Glutamatergic neuron (in vitro differentiated cells): ENCODE measurements at regions not wholly inside any gene's neighbourhood (a gene's known extent, or its start where the extent isn't known, plus 50 kb on each side); places are given as distances from the start of the nearest gene placed in this dataset.

Experiments
- DNase-seq: peaks from one replicate; pipeline ENCODE4 v3.0.0; 2022
- H3K27ac Mint-ChIP-seq: one replicate; pipeline ENCODE4 v1.8.0; 2020; ENCODE audit warnings: mild to moderate bottlenecking, mixed read lengths, inconsistent platforms; ENCODE audit not compliant: unreplicated experiment
- H3K27me3 Mint-ChIP-seq: one replicate; pipeline ENCODE4 v1.8.0; 2020; ENCODE audit warnings: mild to moderate bottlenecking, moderate library complexity, mixed read lengths, inconsistent platforms; ENCODE audit not compliant: unreplicated experiment
- H3K36me3 Mint-ChIP-seq: one replicate; pipeline ENCODE4 v1.8.0; 2020; ENCODE audit warnings: mild to moderate bottlenecking, mixed read lengths, inconsistent platforms; ENCODE audit not compliant: unreplicated experiment
- H3K4me1 Mint-ChIP-seq: one replicate; pipeline ENCODE4 v1.8.0; 2020; ENCODE audit warnings: mild to moderate bottlenecking, low read depth, mixed read lengths, inconsistent platforms; ENCODE audit not compliant: unreplicated experiment
- H3K4me3 Mint-ChIP-seq: one replicate; pipeline ENCODE4 v1.8.0; 2020; ENCODE audit warnings: mild to moderate bottlenecking, mixed read lengths, inconsistent platforms; ENCODE audit not compliant: unreplicated experiment
- H3K9me3 Mint-ChIP-seq: one replicate; pipeline ENCODE4 v1.8.0; 2020; ENCODE audit warnings: mild to moderate bottlenecking, moderate library complexity, mixed read lengths, inconsistent platforms; ENCODE audit not compliant: unreplicated experiment
- CTCF ChIP-seq: fragments of 200-600 bp; sonication (generic); IDR thresholded peaks from one replicate; pipeline ENCODE4 v1.5.0; 2021; ENCODE audit not compliant: partially characterized antibody, unreplicated experiment

DNA sequence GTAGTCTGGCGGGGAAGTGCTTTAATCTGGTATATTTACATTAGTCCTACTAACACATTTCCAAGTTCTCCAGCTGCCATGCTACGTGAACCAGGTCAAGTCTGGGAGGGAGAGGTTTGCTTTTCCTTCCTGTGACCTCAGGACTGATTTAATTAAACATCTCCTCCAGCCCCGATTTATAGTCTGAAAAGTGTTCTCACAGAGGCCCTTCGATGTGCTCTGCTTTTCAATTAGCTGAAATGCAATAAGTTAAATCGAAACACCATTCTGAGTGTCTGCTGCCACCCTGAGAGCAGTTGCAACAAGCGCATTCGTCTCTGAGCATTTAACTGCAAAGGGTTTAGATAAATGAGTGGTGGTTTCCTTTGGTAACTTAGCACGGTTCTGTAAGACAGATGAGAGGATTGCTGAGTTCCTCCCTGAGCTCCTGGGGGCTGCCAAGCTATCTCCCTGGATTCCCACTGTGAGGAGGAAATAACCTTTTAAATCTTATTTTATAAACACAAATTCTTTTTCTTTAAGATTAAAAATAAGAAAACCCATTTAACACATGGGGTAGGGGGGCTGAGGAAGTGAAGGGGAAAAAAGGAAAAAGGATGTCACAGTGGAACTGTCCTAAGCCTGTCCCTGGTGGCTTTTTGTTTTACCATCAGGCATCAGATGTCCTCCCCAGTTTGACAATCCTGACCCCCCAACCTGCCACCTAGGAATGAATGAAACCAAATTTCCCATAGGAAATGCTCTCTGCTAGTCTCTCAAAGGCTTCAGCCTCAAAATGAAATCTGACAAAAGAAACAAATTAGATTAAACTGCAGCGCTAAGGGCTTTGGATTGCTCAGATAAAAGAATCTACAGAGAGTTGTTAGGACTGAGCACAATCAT is 56.5 kb upstream of the CREB1 start:
- Mint-ChIP-seq H3K4me1 (peaks cover 67% of the 10 kb centered on the region), H3K36me3 (no peaks in the 10 kb centered on the region), H3K27ac (peak overlapping the region; percentile 95), H3K4me3 (peak overlapping the region; percentile 67), H3K9me3 (peaks cover 34% of the 10 kb centered on the region), H3K27me3 (peaks cover 20% of the 10 kb centered on the region)
- no peak for TF ChIP-seq CTCF
- DNase-seq, result peak; percentile 33

GRCh38 chr2:207473931-207474235 is 55.9 kb upstream of the CREB1 start:
- no peak for DNase-seq
- Mint-ChIP-seq H3K9me3 (peaks cover 34% of the 10 kb centered on the region), H3K4me3 (peak overlapping the region; percentile 67), H3K27me3 (peaks cover 20% of the 10 kb centered on the region), H3K4me1 (peaks cover 65% of the 10 kb centered on the region), H3K27ac (peak overlapping the region; percentile 95), H3K36me3 (no peaks in the 10 kb centered on the region)
- no peak for TF ChIP-seq CTCF

DNA sequence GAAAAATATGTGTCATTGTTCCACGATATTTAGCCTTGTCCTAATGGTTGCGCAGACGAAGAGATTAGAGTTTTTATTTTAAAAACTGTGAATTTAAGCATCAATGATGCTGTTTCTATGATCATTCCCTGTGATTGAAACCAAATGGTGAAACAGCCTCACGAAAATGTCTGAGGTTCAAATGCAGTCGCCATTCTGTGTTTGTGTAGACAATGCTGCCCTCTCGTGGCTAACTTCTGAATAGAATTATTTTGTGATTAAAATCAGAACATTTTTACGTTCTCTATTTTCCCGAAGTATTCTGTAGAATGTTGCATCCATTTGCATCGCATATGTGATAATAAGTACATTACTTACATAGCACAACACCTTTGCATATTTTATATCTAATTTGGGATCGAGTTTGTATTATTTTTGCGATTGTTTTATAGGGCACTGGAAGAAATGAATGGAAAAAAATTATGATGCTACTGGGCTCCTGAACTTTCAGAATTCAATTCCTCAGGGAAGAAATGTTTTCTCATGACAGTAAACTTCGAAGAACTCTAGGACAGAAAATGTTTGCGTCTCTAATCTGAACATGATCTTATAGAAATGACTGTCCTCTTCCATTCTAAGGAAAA is 54.8 kb upstream of the CREB1 start:
- peaks cover 58% of the 10 kb centered on the region for H3K4me1 Mint-ChIP-seq
- peak overlapping the region; percentile 13 for H3K27ac Mint-ChIP-seq
- H3K9me3 Mint-ChIP-seq, result peaks cover 27% of the 10 kb centered on the region
- H3K27me3 Mint-ChIP-seq, result peaks cover 19% of the 10 kb centered on the region
- H3K4me3 Mint-ChIP-seq, result peak overlapping the region; percentile 27
- DNase-seq, result no peak
- peak; percentile 93 for TF ChIP-seq CTCF
- H3K36me3 Mint-ChIP-seq, result no peaks in the 10 kb centered on the region

GRCh38 chr2:207475546-207475945 is 54.2 kb upstream of the CREB1 start:
- H3K4me1 Mint-ChIP-seq, result peaks cover 52% of the 10 kb centered on the region
- no peak for DNase-seq
- H3K9me3 Mint-ChIP-seq, result peaks cover 21% of the 10 kb centered on the region
- peaks cover 13% of the 10 kb centered on the region for H3K27me3 Mint-ChIP-seq
- no peak overlapping the region for H3K27ac Mint-ChIP-seq
- no peak for TF ChIP-seq CTCF
- H3K36me3 Mint-ChIP-seq, result no peaks in the 10 kb centered on the region
- no peak overlapping the region for H3K4me3 Mint-ChIP-seq

GRCh38 chr2:207477896-207478295 is 51.9 kb upstream of the CREB1 start:
- no peak for TF ChIP-seq CTCF
- no peak overlapping the region for H3K27ac Mint-ChIP-seq
- H3K27me3 Mint-ChIP-seq, result peaks cover 6% of the 10 kb centered on the region
- H3K36me3 Mint-ChIP-seq, result no peaks in the 10 kb centered on the region
- H3K9me3 Mint-ChIP-seq, result peaks cover 11% of the 10 kb centered on the region
- DNase-seq, result no peak
- peaks cover 31% of the 10 kb centered on the region for H3K4me1 Mint-ChIP-seq
- H3K4me3 Mint-ChIP-seq, result no peak overlapping the region
